Body of pancreas (tissue), 4 donors: ENCODE measurements at regions not wholly inside any gene's neighbourhood (a gene's known extent, or its start where the extent isn't known, plus 50 kb on each side); places are given as distances from the start of the nearest gene placed in this dataset.

Source experiments
- ATAC-seq: fragments of 150-250 bp; one replicate; pipeline ENCODE4 v1.9.1; 2016
- DNase-seq, 4 donors: peaks; one replicate each; pipeline ENCODE4 v3.0.0-alpha.2; 2019
- H3K27ac ChIP-seq, 4 donors: fragments of 200-600 bp; sonication (generic); 1 replicate in 3 of 4; 2 replicates in 1 of 4; pipeline versions ENCODE4 v1.5.1 to v1.6.1; 2016 to 2019; ENCODE audit warnings: mild to moderate bottlenecking in 1 of 4, mixed read lengths in 1 of 4, moderate library complexity in 1 of 4
- H3K27me3 ChIP-seq, 2 donors: fragments of 200-600 bp; sonication (generic); one replicate each; pipeline ENCODE4 v1.6.0; 2016; ENCODE audit warnings: mild to moderate bottlenecking in 1 of 2
- H3K36me3 ChIP-seq, 2 donors: fragments of 200-600 bp; sonication (generic); replicated peaks in 1 of 2; 2 replicates each; pipeline ENCODE4 v1.5.1; 2016; ENCODE audit warnings: low read depth in 2 of 2; ENCODE audit not compliant: insufficient read depth in 1 of 2
- H3K4me1 ChIP-seq: fragments of 200-600 bp; sonication (generic); one replicate; pipeline ENCODE4 v1.6.0; 2016
- H3K4me3 ChIP-seq, 2 donors: fragments of 200-600 bp; sonication (generic); 1 replicate in 1 of 2; 2 replicates in 1 of 2; pipeline ENCODE4 v1.5.1; 2016 to 2019
- H3K9me3 ChIP-seq, 3 donors: fragments of 200-600 bp; sonication (generic); 1 replicate in 2 of 3; 2 replicates in 1 of 3; pipeline ENCODE4 v1.5.1; 2016
- POLR2A ChIP-seq, 3 donors: fragments of 450-650 bp; IDR thresholded peaks; one replicate each; pipeline ENCODE4 v1.6.1; 2016; ENCODE audit warnings: antibody characterized with exemption in 3 of 3, mild to moderate bottlenecking in 2 of 3
- WGBS, 2 donors: methylation state at CpG; one replicate each; pipeline ENCODE4 v1.1.5; 2017; 5-methylcytosine and 5-hydroxymethylcytosine counted together
- intact Hi-C: fragments of 100-400 bp; cut with DNase I; formaldehyde crosslinking; loops from one replicate; pipeline ENCODE4 v1.15.1; 2023
- TF ChIP-seq, protein P1 (sequence below), 7 experiments: fragments of 450-650 bp in 4 of 7; fragments of 200-600 bp in 3 of 7; sonication (generic) in 3 of 7; IDR thresholded peaks; one replicate each; pipeline ENCODE4 v1.5.1; 2016 to 2019; ENCODE audit warnings: antibody characterized with exemption in 7 of 7

DNA sequence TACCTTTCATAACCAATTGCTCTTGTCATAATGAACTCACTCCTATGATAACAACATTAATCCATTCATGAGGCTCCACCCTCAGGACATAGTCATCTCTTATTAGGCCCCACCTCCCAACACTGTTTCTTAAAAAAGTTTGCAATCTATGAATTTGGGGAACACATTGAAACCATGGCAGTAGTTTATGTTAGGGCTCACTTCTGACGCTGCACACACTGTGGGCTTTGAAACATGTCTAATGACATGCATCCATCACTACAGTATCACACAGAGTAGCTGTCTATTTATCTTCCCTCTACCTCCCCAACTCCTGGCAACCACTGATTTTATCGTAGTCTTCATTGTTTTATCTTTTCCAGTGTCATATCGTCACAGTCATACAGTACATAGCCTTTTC is 299.8 kb downstream of the GLRX3 start:
- no peak for ATAC-seq
- Histone ChIP-seq H3K9me3 (no peaks in the 10 kb centered on the region), H3K36me3 (no peaks in the 10 kb centered on the region), H3K27me3 (no peaks in the 10 kb centered on the region), H3K27ac (no peak overlapping the region), H3K4me1 (no peaks in the 10 kb centered on the region), H3K4me3 (no peak overlapping the region)
- no peak for TF ChIP-seq POLR2A (IDR thresholded peaks at IDR 0.05)
- TF ChIP-seq, protein P1, sequence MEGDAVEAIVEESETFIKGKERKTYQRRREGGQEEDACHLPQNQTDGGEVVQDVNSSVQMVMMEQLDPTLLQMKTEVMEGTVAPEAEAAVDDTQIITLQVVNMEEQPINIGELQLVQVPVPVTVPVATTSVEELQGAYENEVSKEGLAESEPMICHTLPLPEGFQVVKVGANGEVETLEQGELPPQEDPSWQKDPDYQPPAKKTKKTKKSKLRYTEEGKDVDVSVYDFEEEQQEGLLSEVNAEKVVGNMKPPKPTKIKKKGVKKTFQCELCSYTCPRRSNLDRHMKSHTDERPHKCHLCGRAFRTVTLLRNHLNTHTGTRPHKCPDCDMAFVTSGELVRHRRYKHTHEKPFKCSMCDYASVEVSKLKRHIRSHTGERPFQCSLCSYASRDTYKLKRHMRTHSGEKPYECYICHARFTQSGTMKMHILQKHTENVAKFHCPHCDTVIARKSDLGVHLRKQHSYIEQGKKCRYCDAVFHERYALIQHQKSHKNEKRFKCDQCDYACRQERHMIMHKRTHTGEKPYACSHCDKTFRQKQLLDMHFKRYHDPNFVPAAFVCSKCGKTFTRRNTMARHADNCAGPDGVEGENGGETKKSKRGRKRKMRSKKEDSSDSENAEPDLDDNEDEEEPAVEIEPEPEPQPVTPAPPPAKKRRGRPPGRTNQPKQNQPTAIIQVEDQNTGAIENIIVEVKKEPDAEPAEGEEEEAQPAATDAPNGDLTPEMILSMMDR (IDR thresholded peaks at IDR 0.05) = no peak
- DNase-seq = no peak
- intact Hi-C loops = no loop called here
- WGBS, 2 donors = 78 to 86% methylated on average over 3 of the region's 3 CpGs

DNA sequence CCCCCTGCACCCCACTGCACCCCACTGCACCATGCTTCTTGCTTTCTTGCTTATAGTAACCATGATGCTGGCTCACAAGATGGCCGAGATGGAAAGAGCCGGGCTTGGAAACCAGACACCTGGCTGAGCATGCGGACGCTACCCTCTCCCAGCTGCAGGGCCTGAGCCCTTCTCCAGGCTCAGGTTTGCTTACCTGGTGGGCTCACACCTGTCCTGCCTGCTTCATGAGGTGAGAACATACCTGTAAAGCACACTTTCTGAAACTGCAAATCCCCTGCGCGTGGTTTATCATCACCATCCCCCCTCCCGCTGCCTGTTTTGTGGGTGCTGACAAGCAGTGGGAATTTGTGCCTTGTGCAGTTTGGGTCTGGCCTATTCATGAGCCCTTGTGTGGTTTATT is 302.7 kb downstream of the GLRX3 start:
- no peak overlapping the region for H3K27ac ChIP-seq
- H3K9me3 ChIP-seq = no peaks in the 10 kb centered on the region
- intact Hi-C loops = no loop called here
- no peak for ATAC-seq
- no peaks in the 10 kb centered on the region for H3K4me1 ChIP-seq
- no peak for DNase-seq
- no peaks in the 10 kb centered on the region for H3K27me3 ChIP-seq
- TF ChIP-seq, protein P1 (IDR thresholded peaks at IDR 0.05) = no peak
- TF ChIP-seq POLR2A (IDR thresholded peaks at IDR 0.05) = no peak
- WGBS, 2 donors = 87 to 94% methylated on average over 7 of the region's 7 CpGs
- H3K4me3 ChIP-seq = no peak overlapping the region
- no peaks in the 10 kb centered on the region for H3K36me3 ChIP-seq

DNA sequence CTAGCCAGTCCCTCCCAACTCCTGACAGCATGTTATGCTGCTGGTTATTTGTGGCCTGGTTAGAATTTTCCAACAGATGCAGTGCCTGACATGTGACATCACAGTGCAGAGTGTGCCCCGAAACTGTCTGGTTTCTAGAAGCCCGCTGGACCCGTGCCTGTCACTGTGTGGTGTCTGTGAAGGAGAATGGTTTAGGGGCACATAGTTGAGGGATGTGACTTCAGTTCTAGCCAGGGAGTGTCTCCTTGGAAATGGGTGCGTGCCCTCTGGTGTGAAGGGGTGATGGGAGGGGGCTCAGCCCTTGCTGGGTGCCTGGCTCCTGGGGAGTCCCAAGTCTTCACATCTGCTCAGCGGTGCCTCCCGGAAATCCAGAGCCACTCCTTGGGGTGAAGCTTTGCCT is 303.6 kb downstream of the GLRX3 start:
- DNase-seq (no peak), ATAC-seq (no peak)
- H3K4me3 ChIP-seq = no peak overlapping the region
- 82 to 92% methylated on average over 6 of the region's 6 CpGs for WGBS, 2 donors
- TF ChIP-seq POLR2A (IDR thresholded peaks at IDR 0.05) = no peak
- TF ChIP-seq, protein P1 (IDR thresholded peaks at IDR 0.05) = no peak
- no peaks in the 10 kb centered on the region for H3K9me3 ChIP-seq
- intact Hi-C loops = no loop called here
- no peaks in the 10 kb centered on the region for H3K4me1 ChIP-seq
- H3K36me3 ChIP-seq = no peaks in the 10 kb centered on the region
- H3K27me3 ChIP-seq = no peaks in the 10 kb centered on the region
- no peak overlapping the region for H3K27ac ChIP-seq

DNA sequence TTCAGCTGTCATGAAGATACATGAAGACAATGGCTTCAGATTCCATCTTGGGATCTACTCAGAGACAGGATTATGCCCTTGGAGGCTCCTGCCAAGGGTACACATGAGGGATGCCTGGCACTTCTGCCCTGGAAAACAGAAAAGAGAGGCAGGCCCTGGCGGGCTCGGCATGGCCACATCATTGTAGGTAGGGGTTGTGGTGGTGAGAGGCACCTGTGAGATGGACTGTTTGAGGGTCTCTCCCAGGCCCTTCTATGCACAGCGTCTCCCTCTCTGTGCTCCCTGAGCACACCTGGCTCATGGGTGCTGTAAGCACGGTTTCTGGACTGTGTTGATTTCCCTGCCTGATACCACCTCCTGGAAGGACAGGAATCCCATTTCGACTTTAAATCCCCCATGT is 304.3 kb downstream of the GLRX3 start:
- intact Hi-C loops = no loop called here
- DNase-seq = no peak
- ATAC-seq = no peak
- no peaks in the 10 kb centered on the region for H3K9me3 ChIP-seq
- WGBS, 2 donors = 80 to 81% methylated on average over 5 of the region's 5 CpGs
- no peak overlapping the region for H3K4me3 ChIP-seq
- no peaks in the 10 kb centered on the region for H3K27me3 ChIP-seq
- no peak overlapping the region for H3K27ac ChIP-seq
- H3K4me1 ChIP-seq = no peaks in the 10 kb centered on the region
- no peaks in the 10 kb centered on the region for H3K36me3 ChIP-seq
- TF ChIP-seq, protein P1 (IDR thresholded peaks at IDR 0.05) = no peak
- no peak for TF ChIP-seq POLR2A (IDR thresholded peaks at IDR 0.05)

DNA sequence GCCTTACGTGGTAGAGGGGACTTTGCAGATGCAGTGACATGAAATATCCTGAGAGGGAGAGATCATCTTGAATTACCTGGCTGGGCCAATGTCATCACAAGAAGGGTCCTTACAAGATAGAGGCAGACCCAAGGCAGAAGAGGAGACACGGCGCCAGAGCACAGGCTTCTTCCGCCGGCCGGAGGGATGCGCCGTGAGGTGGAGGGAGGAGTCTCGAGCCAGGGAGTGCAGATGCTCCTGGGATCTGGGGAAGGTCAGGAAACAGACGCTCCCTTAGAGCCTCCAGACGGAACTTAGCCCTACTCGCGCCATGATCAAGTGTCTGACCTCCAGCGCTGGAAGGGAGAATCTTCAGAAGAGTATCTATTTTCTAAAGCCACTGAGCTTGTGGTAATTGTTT is 304.8 kb downstream of the GLRX3 start:
- no peaks in the 10 kb centered on the region for H3K36me3 ChIP-seq
- 76 to 82% methylated on average over 14 of the region's 14 CpGs for WGBS, 2 donors
- TF ChIP-seq POLR2A (IDR thresholded peaks at IDR 0.05) = no peak
- TF ChIP-seq, protein P1 (IDR thresholded peaks at IDR 0.05) = no peak
- H3K4me3 ChIP-seq = no peak overlapping the region
- H3K27ac ChIP-seq = no peak overlapping the region
- H3K4me1 ChIP-seq = no peaks in the 10 kb centered on the region
- H3K27me3 ChIP-seq = no peaks in the 10 kb centered on the region
- intact Hi-C loops = no loop called here
- no peaks in the 10 kb centered on the region for H3K9me3 ChIP-seq
- no peak for DNase-seq
- ATAC-seq = no peak
